ENCODE measurements at regions not wholly inside any gene's neighbourhood (a gene's known extent, or its start where the extent isn't known, plus 50 kb on each side); places are given as distances from the start of the nearest gene placed in this dataset.
"Not testable (repeated sequence)": the region's sequence is repeated elsewhere in the genome, so short reads cannot be mapped to it uniquely, and the experiment has no call there.

DNA sequence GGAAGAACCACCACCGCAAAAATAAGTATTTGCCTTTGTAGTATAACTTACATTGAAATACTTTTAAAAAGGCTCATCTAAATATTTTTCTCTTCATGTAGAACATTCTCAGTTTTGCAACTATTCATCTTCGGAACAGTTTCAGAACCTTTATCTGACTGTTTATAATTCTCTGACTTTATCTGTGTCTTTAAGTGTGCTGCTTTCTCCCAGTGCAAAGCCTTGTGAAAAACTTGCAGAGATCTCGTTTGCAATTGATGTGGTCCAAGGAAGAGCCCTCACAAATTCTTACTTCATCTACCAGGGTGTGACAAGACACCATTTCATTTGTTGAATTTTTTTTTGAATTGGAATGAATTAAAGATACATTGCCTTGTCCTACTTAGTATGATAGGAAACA is 186.4 kb downstream of the DKK1 start:
- no peaks in the 10 kb centered on the region for H3K36me3 ChIP-seq (ENCODE audit: control insufficient read depth in 2 of 3, insufficient read depth in 3 of 3, low read length in 3 of 3)
- Mint-ChIP-seq H3K4me3 (no peak overlapping the region), H3K27me3 (no peaks in the 10 kb centered on the region), H3K4me1 (no peaks in the 10 kb centered on the region), H3K36me3 (peaks cover 0 to 8% (median 0%) of the 10 kb centered on the region in 5 donors), H3K27ac (no peak overlapping the region), H3K9me3 (peaks cover 5 to 47% (median 14%) of the 10 kb centered on the region in 11 donors)
- ChIA-PET POLR2A (no interaction called here), CTCF (no interaction called here)
- H3K27me3 ChIP-seq (ENCODE audit: control insufficient read depth in 2 of 2, insufficient read depth in 2 of 2, low read length in 2 of 2): no peaks in the 10 kb centered on the region
- no peak for ATAC-seq
- H3K4me1 ChIP-seq (ENCODE audit: control insufficient read depth in 2 of 2, insufficient read depth in 2 of 2, low read length in 2 of 2): no peaks in the 10 kb centered on the region
- DNase-seq: no peak
- H3K27ac ChIP-seq (ENCODE audit: low read depth, low read length): no peak overlapping the region
- H3K4me3 ChIP-seq (ENCODE audit: low read length): no peak overlapping the region
- peaks cover 0 to 3% (median 0%) of the 10 kb centered on the region in 3 experiments for H3K9me3 ChIP-seq (ENCODE audit: control insufficient read depth in 2 of 3, low read length in 3 of 3)
- intact Hi-C loops (cut with micrococcal nuclease): no loop called here

DNA sequence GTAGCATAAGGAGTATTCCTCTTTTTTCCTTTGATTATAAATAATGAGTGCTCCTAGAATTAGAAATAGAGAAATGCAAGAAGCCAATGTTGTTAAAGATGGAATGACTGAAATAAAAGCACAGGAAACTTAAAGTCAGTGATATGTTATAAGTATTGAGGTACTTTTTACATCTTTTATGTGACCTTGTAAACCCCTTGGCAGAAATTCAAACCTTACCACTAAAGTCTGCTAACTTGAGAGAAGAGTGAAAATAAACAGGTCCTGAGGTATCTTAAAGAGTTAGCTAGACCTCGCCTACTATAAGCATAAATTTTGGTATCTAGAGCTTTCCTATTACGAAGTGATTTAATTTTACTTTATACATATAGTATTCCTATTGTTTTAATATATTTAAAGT is 188.2 kb downstream of the DKK1 start:
- Mint-ChIP-seq H3K4me3 (no peak overlapping the region), H3K27me3 (no peaks in the 10 kb centered on the region), H3K36me3 (peaks cover 0 to 8% (median 0%) of the 10 kb centered on the region in 5 donors), H3K4me1 (no peaks in the 10 kb centered on the region), H3K9me3 (peaks cover 2 to 50% (median 15%) of the 10 kb centered on the region in 11 donors), H3K27ac (no peak overlapping the region)
- no peak overlapping the region for H3K4me3 ChIP-seq (ENCODE audit: low read length)
- no peaks in the 10 kb centered on the region for H3K4me1 ChIP-seq (ENCODE audit: control insufficient read depth in 2 of 2, insufficient read depth in 2 of 2, low read length in 2 of 2)
- ChIA-PET CTCF (no interaction called here), POLR2A (no interaction called here)
- no peaks in the 10 kb centered on the region for H3K36me3 ChIP-seq (ENCODE audit: control insufficient read depth in 2 of 3, insufficient read depth in 3 of 3, low read length in 3 of 3)
- intact Hi-C loops (cut with micrococcal nuclease): no loop called here
- no peak overlapping the region for H3K27ac ChIP-seq (ENCODE audit: low read depth, low read length)
- peaks cover 0 to 3% (median 0%) of the 10 kb centered on the region in 3 experiments for H3K9me3 ChIP-seq (ENCODE audit: control insufficient read depth in 2 of 3, low read length in 3 of 3)
- DNase-seq (no peak), ATAC-seq (no peak)
- H3K27me3 ChIP-seq (ENCODE audit: control insufficient read depth in 2 of 2, insufficient read depth in 2 of 2, low read length in 2 of 2): no peaks in the 10 kb centered on the region

DNA sequence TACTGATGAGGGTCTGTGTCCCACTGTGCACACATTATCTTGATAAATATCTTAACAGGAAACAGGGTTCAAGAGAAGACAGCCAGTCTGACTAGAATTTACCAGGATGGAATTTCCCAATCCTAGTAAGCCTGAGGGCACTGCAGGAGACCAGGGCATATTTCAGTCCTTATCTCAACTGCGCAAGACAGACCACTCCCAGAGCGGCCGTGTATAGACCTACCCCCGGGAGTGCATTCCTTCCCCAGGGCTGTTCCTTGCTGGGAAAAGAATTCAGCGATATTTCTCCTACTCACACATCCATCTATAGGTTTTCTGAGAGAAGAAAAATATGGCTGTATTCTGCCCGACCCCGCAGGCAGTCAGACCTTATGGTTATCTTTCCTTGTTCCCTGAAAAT is 191.3 kb downstream of the DKK1 start:
- H3K9me3 ChIP-seq (ENCODE audit: control insufficient read depth in 2 of 3, low read length in 3 of 3); H3K4me3 Mint-ChIP-seq; H3K27me3 ChIP-seq (ENCODE audit: control insufficient read depth in 2 of 2, insufficient read depth in 2 of 2, low read length in 2 of 2); H3K27ac Mint-ChIP-seq; DNase-seq; H3K4me1 ChIP-seq (ENCODE audit: control insufficient read depth in 2 of 2, insufficient read depth in 2 of 2, low read length in 2 of 2); H3K27me3 Mint-ChIP-seq; ATAC-seq; intact Hi-C loops (cut with micrococcal nuclease); H3K4me3 ChIP-seq (ENCODE audit: low read length); H3K4me1 Mint-ChIP-seq; CTCF ChIA-PET; H3K36me3 ChIP-seq (ENCODE audit: control insufficient read depth in 2 of 3, insufficient read depth in 3 of 3, low read length in 3 of 3); H3K27ac ChIP-seq (ENCODE audit: low read depth, low read length); H3K36me3 Mint-ChIP-seq; POLR2A ChIA-PET: not testable (repeated sequence)
- H3K9me3 Mint-ChIP-seq: peaks cover 0 to 36% (median 11%) of the 10 kb centered on the region in 11 donors

DNA sequence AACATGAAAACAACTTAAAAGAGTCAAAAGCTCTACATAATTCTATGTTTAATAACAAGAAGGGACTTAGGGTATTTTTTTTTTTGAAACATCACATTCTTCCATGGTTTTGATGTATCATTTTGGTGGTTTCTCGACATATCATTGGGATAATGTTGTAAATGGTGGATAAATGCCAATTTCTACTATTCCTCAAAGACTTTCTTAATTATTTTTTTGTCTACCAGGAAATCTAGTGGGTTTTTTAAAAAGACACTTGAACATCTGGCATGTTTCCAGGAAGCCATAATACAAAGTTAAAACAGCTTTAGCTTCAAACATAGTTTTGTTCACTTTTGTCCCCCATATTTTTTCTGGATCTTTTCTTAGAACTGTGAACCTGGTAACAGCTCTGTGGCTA is 200.4 kb downstream of the DKK1 start:
- Histone ChIP-seq H3K4me3 (ENCODE audit: low read length) (no peak overlapping the region), H3K27me3 (ENCODE audit: control insufficient read depth in 2 of 2, insufficient read depth in 2 of 2, low read length in 2 of 2) (no peaks in the 10 kb centered on the region), H3K9me3 (ENCODE audit: control insufficient read depth in 2 of 3, low read length in 3 of 3) (no peaks in the 10 kb centered on the region), H3K27ac (ENCODE audit: low read depth, low read length) (no peak overlapping the region), H3K4me1 (ENCODE audit: control insufficient read depth in 2 of 2, insufficient read depth in 2 of 2, low read length in 2 of 2) (no peaks in the 10 kb centered on the region), H3K36me3 (ENCODE audit: control insufficient read depth in 2 of 3, insufficient read depth in 3 of 3, low read length in 3 of 3) (no peaks in the 10 kb centered on the region)
- ChIA-PET POLR2A (no interaction called here), CTCF (no interaction called here)
- intact Hi-C loops (cut with micrococcal nuclease): no loop called here
- no peak for ATAC-seq
- no peaks in the 10 kb centered on the region for H3K27me3 Mint-ChIP-seq
- peaks cover 5 to 33% (median 9%) of the 10 kb centered on the region in 11 donors for H3K9me3 Mint-ChIP-seq
- H3K27ac Mint-ChIP-seq: no peak overlapping the region
- H3K36me3 Mint-ChIP-seq: no peaks in the 10 kb centered on the region
- DNase-seq: no peak
- H3K4me1 Mint-ChIP-seq: no peaks in the 10 kb centered on the region
- no peak overlapping the region for H3K4me3 Mint-ChIP-seq

DNA sequence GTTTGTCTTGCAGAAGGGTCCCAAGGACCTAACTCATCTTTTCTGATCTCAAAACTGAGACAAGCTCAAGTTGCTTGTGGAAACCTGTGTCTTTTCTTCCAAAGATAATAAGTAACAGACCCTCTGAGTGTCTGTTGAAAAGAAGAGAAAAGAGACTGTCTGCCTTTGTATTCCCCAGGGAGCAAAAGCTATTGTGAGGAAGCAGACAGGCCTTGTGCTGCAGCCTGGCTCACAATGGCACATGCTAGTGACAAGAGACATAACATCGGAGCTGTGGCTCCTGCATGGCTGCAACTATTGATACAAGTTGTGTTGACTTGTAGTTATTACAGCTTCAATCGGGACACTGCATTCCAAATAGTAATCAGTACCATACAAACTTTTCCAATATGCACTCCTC is 202.9 kb downstream of the DKK1 start:
- Histone ChIP-seq H3K9me3 (ENCODE audit: control insufficient read depth in 2 of 3, low read length in 3 of 3) (no peaks in the 10 kb centered on the region), H3K4me3 (ENCODE audit: low read length) (no peak overlapping the region), H3K27ac (ENCODE audit: low read depth, low read length) (no peak overlapping the region), H3K27me3 (ENCODE audit: control insufficient read depth in 2 of 2, insufficient read depth in 2 of 2, low read length in 2 of 2) (no peaks in the 10 kb centered on the region), H3K4me1 (ENCODE audit: control insufficient read depth in 2 of 2, insufficient read depth in 2 of 2, low read length in 2 of 2) (no peaks in the 10 kb centered on the region), H3K36me3 (ENCODE audit: control insufficient read depth in 2 of 3, insufficient read depth in 3 of 3, low read length in 3 of 3) (no peaks in the 10 kb centered on the region)
- ATAC-seq (no peak), DNase-seq (no peak)
- Mint-ChIP-seq H3K27ac (no peak overlapping the region), H3K36me3 (no peaks in the 10 kb centered on the region), H3K27me3 (no peaks in the 10 kb centered on the region), H3K4me3 (no peak overlapping the region), H3K4me1 (no peaks in the 10 kb centered on the region), H3K9me3 (peaks cover 0 to 15% (median 5%) of the 10 kb centered on the region in 11 donors)
- intact Hi-C loops (cut with micrococcal nuclease): no loop called here
- ChIA-PET POLR2A (no interaction called here), CTCF (no interaction called here)

DNA sequence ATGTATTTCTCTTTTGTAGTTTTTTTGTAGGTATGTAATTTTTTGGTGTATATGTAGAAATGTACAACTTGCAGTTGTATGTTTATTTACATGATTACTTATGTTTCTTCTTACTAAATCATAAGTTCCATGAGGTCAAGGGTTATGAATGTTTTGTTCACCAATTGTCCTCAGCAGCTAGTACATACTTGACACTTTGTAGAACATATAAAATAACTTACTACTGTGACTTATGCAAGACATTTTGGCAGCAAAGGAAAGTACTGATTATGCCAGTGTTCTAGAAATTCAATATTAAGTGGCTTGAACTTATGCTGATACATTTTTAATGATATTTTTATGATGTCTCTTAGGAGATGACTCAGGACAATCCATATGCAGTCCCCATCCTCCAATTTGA is 209.6 kb downstream of the DKK1 start:
- CTCF ChIA-PET: no interaction called here
- H3K36me3 ChIP-seq (ENCODE audit: control insufficient read depth in 2 of 3, insufficient read depth in 3 of 3, low read length in 3 of 3): no peaks in the 10 kb centered on the region
- H3K9me3 ChIP-seq (ENCODE audit: control insufficient read depth in 2 of 3, low read length in 3 of 3): no peaks in the 10 kb centered on the region
- H3K4me1 ChIP-seq (ENCODE audit: control insufficient read depth in 2 of 2, insufficient read depth in 2 of 2, low read length in 2 of 2): no peaks in the 10 kb centered on the region
- no peaks in the 10 kb centered on the region for H3K27me3 ChIP-seq (ENCODE audit: control insufficient read depth in 2 of 2, insufficient read depth in 2 of 2, low read length in 2 of 2)
- H3K9me3 Mint-ChIP-seq: peaks cover 0 to 7% (median 2%) of the 10 kb centered on the region in 11 donors
- no peak for DNase-seq
- no peak overlapping the region for H3K4me3 Mint-ChIP-seq
- H3K27ac ChIP-seq (ENCODE audit: low read depth, low read length): no peak overlapping the region
- POLR2A ChIA-PET: no interaction called here
- no peak for ATAC-seq
- H3K4me3 ChIP-seq (ENCODE audit: low read length): no peak overlapping the region
- no peak overlapping the region for H3K27ac Mint-ChIP-seq
- intact Hi-C loops (cut with micrococcal nuclease): no loop called here
- no peaks in the 10 kb centered on the region for H3K4me1 Mint-ChIP-seq
- no peaks in the 10 kb centered on the region for H3K27me3 Mint-ChIP-seq
- no peaks in the 10 kb centered on the region for H3K36me3 Mint-ChIP-seq

DNA sequence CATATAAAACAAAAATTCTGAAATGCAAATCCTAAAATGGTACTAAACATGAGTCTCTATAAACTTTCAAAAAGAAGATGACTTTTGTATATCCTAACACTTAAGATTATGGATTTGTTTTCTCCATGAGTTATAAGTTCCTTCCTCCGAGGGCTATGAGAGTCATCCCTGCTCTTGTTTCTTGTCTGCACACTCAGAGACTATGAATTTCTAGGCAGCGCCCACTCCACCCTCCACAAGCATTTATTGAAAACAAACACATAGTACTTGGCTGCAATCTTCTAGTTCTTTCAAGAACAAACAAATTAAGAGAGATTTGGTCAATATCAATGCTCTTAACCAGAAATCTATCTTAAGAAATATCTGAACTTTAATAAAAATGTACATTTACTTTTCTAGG is 211.7 kb downstream of the DKK1 start:
- ATAC-seq (no peak), DNase-seq (no peak)
- Mint-ChIP-seq H3K27me3 (no peaks in the 10 kb centered on the region), H3K4me1 (no peaks in the 10 kb centered on the region), H3K27ac (no peak overlapping the region), H3K4me3 (no peak overlapping the region), H3K36me3 (peaks cover 0 to 5% (median 0%) of the 10 kb centered on the region in 5 donors), H3K9me3 (peaks cover 0 to 14% (median 5%) of the 10 kb centered on the region in 11 donors)
- intact Hi-C loops (cut with micrococcal nuclease): no loop called here
- POLR2A ChIA-PET: no interaction called here
- Histone ChIP-seq H3K27me3 (ENCODE audit: control insufficient read depth in 2 of 2, insufficient read depth in 2 of 2, low read length in 2 of 2) (no peaks in the 10 kb centered on the region), H3K9me3 (ENCODE audit: control insufficient read depth in 2 of 3, low read length in 3 of 3) (no peaks in the 10 kb centered on the region), H3K4me1 (ENCODE audit: control insufficient read depth in 2 of 2, insufficient read depth in 2 of 2, low read length in 2 of 2) (no peaks in the 10 kb centered on the region), H3K27ac (ENCODE audit: low read depth, low read length) (no peak overlapping the region), H3K4me3 (ENCODE audit: low read length) (no peak overlapping the region), H3K36me3 (ENCODE audit: control insufficient read depth in 2 of 3, insufficient read depth in 3 of 3, low read length in 3 of 3) (no peaks in the 10 kb centered on the region)
- CTCF ChIA-PET: no interaction called here
